Transverse colon (tissue), 4 donors: ENCODE measurements at regions not wholly inside any gene's neighbourhood (a gene's known extent, or its start where the extent isn't known, plus 50 kb on each side); places are given as distances from the start of the nearest gene placed in this dataset.

ENCODE experiments used
- EP300 ChIP-seq: sonication (generic); formaldehyde crosslinking; IDR thresholded peaks from one replicate; pipeline ENCODE4 v1.6.1; 2017; ENCODE audit warnings: antibody characterized with exemption, low read depth
- POLR2A ChIP-seq: fragments of 450-650 bp; IDR thresholded peaks from one replicate; pipeline ENCODE4 v1.6.1; 2016; ENCODE audit warnings: antibody characterized with exemption, mild to moderate bottlenecking, moderate library complexity
- POLR2AphosphoS5 ChIP-seq, 3 donors: sonication (generic); formaldehyde crosslinking; IDR thresholded peaks; one replicate each; pipeline ENCODE4 v1.6.1; 2016; ENCODE audit warnings: antibody characterized with exemption in 3 of 3
- TF ChIP-seq, protein P1 (sequence below), 5 experiments: fragments of 200-600 bp in 3 of 5; fragments of 450-650 bp in 2 of 5; sonication (generic) in 3 of 5; IDR thresholded peaks; 1 replicate in 2 of 5; 2 replicates in 3 of 5; pipeline ENCODE4 v1.5.1; 2016 to 2017; ENCODE audit warnings: antibody characterized with exemption in 5 of 5, inconsistent platforms in 3 of 5, mild to moderate bottlenecking in 2 of 5, moderate library complexity in 1 of 5

DNA sequence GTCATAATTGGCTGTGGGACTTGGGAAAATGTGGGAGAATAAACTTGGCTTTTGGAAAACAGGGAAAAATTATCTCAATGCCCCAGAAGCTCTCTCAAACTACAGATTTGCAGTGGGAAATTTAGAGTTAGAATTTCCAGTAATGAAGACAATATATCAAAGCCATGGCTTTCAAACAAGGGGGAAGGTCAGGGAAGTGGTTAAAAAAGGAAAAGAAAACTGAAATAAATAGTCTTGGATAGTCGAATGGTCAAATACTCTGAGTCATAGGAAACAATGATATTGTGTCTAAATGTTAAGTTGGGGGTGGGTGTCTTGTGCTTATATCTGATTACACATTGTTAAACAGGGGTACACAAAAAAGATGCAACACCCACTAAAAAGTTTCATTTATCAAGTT lies 272.4 kb upstream of the COL8A1 start:
- TF ChIP-seq, protein P1, sequence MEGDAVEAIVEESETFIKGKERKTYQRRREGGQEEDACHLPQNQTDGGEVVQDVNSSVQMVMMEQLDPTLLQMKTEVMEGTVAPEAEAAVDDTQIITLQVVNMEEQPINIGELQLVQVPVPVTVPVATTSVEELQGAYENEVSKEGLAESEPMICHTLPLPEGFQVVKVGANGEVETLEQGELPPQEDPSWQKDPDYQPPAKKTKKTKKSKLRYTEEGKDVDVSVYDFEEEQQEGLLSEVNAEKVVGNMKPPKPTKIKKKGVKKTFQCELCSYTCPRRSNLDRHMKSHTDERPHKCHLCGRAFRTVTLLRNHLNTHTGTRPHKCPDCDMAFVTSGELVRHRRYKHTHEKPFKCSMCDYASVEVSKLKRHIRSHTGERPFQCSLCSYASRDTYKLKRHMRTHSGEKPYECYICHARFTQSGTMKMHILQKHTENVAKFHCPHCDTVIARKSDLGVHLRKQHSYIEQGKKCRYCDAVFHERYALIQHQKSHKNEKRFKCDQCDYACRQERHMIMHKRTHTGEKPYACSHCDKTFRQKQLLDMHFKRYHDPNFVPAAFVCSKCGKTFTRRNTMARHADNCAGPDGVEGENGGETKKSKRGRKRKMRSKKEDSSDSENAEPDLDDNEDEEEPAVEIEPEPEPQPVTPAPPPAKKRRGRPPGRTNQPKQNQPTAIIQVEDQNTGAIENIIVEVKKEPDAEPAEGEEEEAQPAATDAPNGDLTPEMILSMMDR (IDR thresholded peaks at IDR 0.05): no peak
- TF ChIP-seq POLR2AphosphoS5 (IDR thresholded peaks at IDR 0.05) (no peak), POLR2A (no peak), EP300 (no peak)
